ENCODE measurements at regions not wholly inside any gene's neighbourhood (a gene's known extent, or its start where the extent isn't known, plus 50 kb on each side); places are given as distances from the start of the nearest gene placed in this dataset.

GRCh38 chr15:93562395-93563123, 473.5 kb upstream of the RGMA start:
- no peak for ATAC-seq (ENCODE audit: low read depth)
- ChIA-PET CTCF (no interaction called here), POLR2A (ENCODE audit: unreplicated experiment) (no interaction called here)
- no peak overlapping the region for H3K4me3 ChIP-seq (ENCODE audit: insufficient read depth, low read depth, low read length)
- H3K14ac ChIP-seq (replicated peaks; ENCODE audit: low read depth, low read length) = no peak overlapping the region
- no peak overlapping the region for H4K5ac ChIP-seq (ENCODE audit: low read depth, low read length)
- no peak overlapping the region for H2BK5ac ChIP-seq (ENCODE audit: low read depth, low read length, poor library complexity, severe bottlenecking)
- H3K79me1 ChIP-seq (ENCODE audit: low read depth in 1 of 2, low read length in 2 of 2) = no peaks in the 10 kb centered on the region
- DNase-seq = no peak
- no peak overlapping the region for H3K9ac ChIP-seq (ENCODE audit: low read depth, low read length)
- H2AK5ac ChIP-seq (ENCODE audit: low read depth, low read length) = no peak overlapping the region
- H4K91ac ChIP-seq (ENCODE audit: insufficient read depth, low read depth, low read length) = no peak overlapping the region
- H3K56ac ChIP-seq (ENCODE audit: extremely low read depth, insufficient read depth, low read length) = no peak overlapping the region
- H3K4me2 ChIP-seq (ENCODE audit: low read depth, low read length) = no peak overlapping the region
- no peak overlapping the region for H2AFZ ChIP-seq (replicated peaks; ENCODE audit: low read length, poor library complexity)
- no peak overlapping the region for H2AK9ac ChIP-seq (replicated peaks; ENCODE audit: low read depth, low read length, poor library complexity)
- H3K18ac ChIP-seq (ENCODE audit: low read depth, low read length) = no peak overlapping the region
- H3K4me1 ChIP-seq (ENCODE audit: control insufficient read depth, insufficient read depth, low read length) = no peaks in the 10 kb centered on the region
- no peak overlapping the region for H4K8ac ChIP-seq (ENCODE audit: low read depth in 2 of 2, low read length in 2 of 2)
- no peaks in the 10 kb centered on the region for H3K27me3 ChIP-seq (ENCODE audit: control insufficient read depth, insufficient read depth, low read length)
- H3K9me3 ChIP-seq (ENCODE audit: control insufficient read depth, insufficient read depth, low read length) = peaks cover 26% of the 10 kb centered on the region
- no peak overlapping the region for H3K27ac ChIP-seq (ENCODE audit: insufficient read depth, low read length)
- BruUV-seq (replicated peaks) = no TSS peak
- no peak overlapping the region for H2BK15ac ChIP-seq (ENCODE audit: low read depth, low read length)
- WGBS, 2 experiments (ENCODE audit: extremely low coverage in 2 of 2, insufficient read length in 1 of 2) = 86% methylated on average over 1 of the region's 8 CpGs; no CpG with 5 or more reads in 1 of the 2 experiments
- dilution Hi-C loops (cut with HindIII; ENCODE audit: low sequenced_read_pairs, unreplicated experiment) (no loop called here), in situ Hi-C loops (cut with MboI; ENCODE audit: low sequenced_read_pairs) (no loop called here), intact Hi-C loops (cut with micrococcal nuclease) (no loop called here)
- H2BK120ac ChIP-seq (ENCODE audit: low read depth, low read length) = no peak overlapping the region
- TF ChIP-seq FOS (IDR thresholded peaks at IDR 0.05; ENCODE audit: low read depth, low read length) (no peak), CTCF (conservative IDR thresholded peaks at IDR 0.05; ENCODE audit: low read depth, low read length) (no peak), MXI1 (IDR thresholded peaks at IDR 0.05; ENCODE audit: borderline replicate concordance, low read depth, low read length) (no peak), USF2 (IDR thresholded peaks at IDR 0.05; ENCODE audit: low read depth, low read length) (no peak), CHD1 (IDR thresholded peaks at IDR 0.05; ENCODE audit: low read depth, low read length) (no peak), NFE2L2 (IDR thresholded peaks at IDR 0.05; ENCODE audit: low read depth, low read length) (no peak), MAFK (IDR thresholded peaks at IDR 0.05; ENCODE audit: low read depth, low read length) (no peak), SMC3 (IDR thresholded peaks at IDR 0.05; ENCODE audit: low read depth, low read length) (no peak), MAZ (IDR thresholded peaks at IDR 0.05; ENCODE audit: borderline replicate concordance, low read depth, low read length) (no peak), RCOR1 (IDR thresholded peaks at IDR 0.05; ENCODE audit: insufficient replicate concordance, low read length) (no peak), RFX5 (IDR thresholded peaks at IDR 0.05; ENCODE audit: low read depth, low read length) (no peak), CEBPB (IDR thresholded peaks at IDR 0.05; ENCODE audit: low read depth, low read length) (no peak)
- no peaks in the 10 kb centered on the region for H4K20me1 ChIP-seq (ENCODE audit: insufficient read depth, low read length)
- H2BK20ac ChIP-seq (ENCODE audit: low read depth, low read length) = no peak overlapping the region
- no peak overlapping the region for H3K4ac ChIP-seq (ENCODE audit: low read depth, low read length)
- H3K9me1 ChIP-seq (ENCODE audit: insufficient read depth, low read length) = no peaks in the 10 kb centered on the region
- no peak overlapping the region for H3K23ac ChIP-seq (ENCODE audit: low read depth, low read length)
- H3K36me3 ChIP-seq (ENCODE audit: control insufficient read depth, insufficient read depth, low read length) = no peaks in the 10 kb centered on the region
